ENCODE measurements at regions not wholly inside any gene's neighbourhood (a gene's known extent, or its start where the extent isn't known, plus 50 kb on each side); places are given as distances from the start of the nearest gene placed in this dataset.

GRCh38 chr16:55047331-55047730, 116.7 kb downstream of the IRX5 start:
- TF ChIP-seq CTCF (IDR thresholded peaks at IDR 0.05; ENCODE audit: low read depth, low read length, missing control alignments): no peak
- in situ Hi-C loops (cut with HindIII; ENCODE audit: low sequenced_read_pairs): loop anchor here (10.0 kb wide), 1 partner anchor 47 kb away; no protein-coding TSS in a partner anchor
- DNase-seq (ENCODE audit: low read depth): no peak
- no peak overlapping the region for H3K4me3 ChIP-seq (ENCODE audit: low read depth, low read length)

GRCh38 chr16:55047903-55048497, 117.3 kb downstream of the IRX5 start:
- in situ Hi-C loops (cut with HindIII; ENCODE audit: low sequenced_read_pairs): loop anchor here (10.0 kb wide), 1 partner anchor 47 kb away; no protein-coding TSS in a partner anchor
- H3K4me3 ChIP-seq (ENCODE audit: low read depth, low read length): no peak overlapping the region
- no peak for DNase-seq (ENCODE audit: low read depth)
- no peak for TF ChIP-seq CTCF (IDR thresholded peaks at IDR 0.05; ENCODE audit: low read depth, low read length, missing control alignments)

GRCh38 chr16:55048745-55049144, 118.1 kb downstream of the IRX5 start:
- DNase-seq (ENCODE audit: low read depth): no peak
- no peak overlapping the region for H3K4me3 ChIP-seq (ENCODE audit: low read depth, low read length)
- peak; percentile 7 for TF ChIP-seq CTCF (IDR thresholded peaks at IDR 0.05; ENCODE audit: low read depth, low read length, missing control alignments)
- in situ Hi-C loops (cut with HindIII; ENCODE audit: low sequenced_read_pairs): loop anchor here (10.0 kb wide), 1 partner anchor 46 kb away; no protein-coding TSS in a partner anchor

DNA sequence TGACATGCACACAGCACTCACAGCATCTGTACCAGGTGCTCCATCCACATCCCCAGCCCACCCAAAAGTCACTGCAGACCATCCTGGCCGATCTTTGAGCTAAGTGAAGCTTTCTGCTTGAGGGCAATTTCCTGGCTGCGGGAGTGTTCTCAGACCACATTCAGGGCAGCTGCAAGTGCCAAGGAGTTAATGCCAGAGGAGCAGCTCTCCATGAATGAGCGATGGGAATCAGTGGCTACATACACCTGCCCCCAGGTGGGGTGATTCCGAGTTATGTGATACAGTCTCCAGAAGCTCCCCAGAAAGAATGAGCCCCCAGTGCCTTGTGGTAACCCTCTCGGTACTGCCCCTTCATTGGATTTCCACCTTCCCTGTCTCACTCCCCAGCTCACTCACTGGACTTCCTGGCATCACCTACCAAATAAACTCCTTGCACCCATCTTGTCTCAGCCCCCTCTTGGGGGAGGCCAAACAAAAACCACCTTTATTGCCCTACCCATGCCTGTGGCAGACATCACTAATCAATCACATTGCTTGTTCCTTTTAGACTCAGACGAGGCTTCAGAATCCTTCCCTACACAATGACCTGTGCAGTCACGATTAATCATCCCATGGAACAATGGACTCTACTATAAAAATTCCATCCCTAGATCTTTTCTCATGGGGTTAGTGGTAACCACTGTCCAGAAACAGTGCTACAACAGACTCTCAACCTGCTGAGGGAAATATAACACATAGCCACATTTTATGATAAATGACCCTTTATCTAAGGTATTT, 121.1 kb downstream of the IRX5 start:
- in situ Hi-C loops (cut with HindIII; ENCODE audit: low sequenced_read_pairs): no loop called here
- no peak for TF ChIP-seq CTCF (IDR thresholded peaks at IDR 0.05; ENCODE audit: low read depth, low read length, missing control alignments)
- DNase-seq (ENCODE audit: low read depth): no peak
- H3K4me3 ChIP-seq (ENCODE audit: low read depth, low read length): no peak overlapping the region

- DNase-seq (ENCODE audit: low read depth): no peak
- no peak overlapping the region for H3K4me3 ChIP-seq (ENCODE audit: low read depth, low read length)
- TF ChIP-seq CTCF (IDR thresholded peaks at IDR 0.05; ENCODE audit: low read depth, low read length, missing control alignments): no peak
- in situ Hi-C loops (cut with HindIII; ENCODE audit: low sequenced_read_pairs): no loop called here
Measured at GRCh38 chr16:55052348-55052734, 121.7 kb downstream of the IRX5 start.

DNA sequence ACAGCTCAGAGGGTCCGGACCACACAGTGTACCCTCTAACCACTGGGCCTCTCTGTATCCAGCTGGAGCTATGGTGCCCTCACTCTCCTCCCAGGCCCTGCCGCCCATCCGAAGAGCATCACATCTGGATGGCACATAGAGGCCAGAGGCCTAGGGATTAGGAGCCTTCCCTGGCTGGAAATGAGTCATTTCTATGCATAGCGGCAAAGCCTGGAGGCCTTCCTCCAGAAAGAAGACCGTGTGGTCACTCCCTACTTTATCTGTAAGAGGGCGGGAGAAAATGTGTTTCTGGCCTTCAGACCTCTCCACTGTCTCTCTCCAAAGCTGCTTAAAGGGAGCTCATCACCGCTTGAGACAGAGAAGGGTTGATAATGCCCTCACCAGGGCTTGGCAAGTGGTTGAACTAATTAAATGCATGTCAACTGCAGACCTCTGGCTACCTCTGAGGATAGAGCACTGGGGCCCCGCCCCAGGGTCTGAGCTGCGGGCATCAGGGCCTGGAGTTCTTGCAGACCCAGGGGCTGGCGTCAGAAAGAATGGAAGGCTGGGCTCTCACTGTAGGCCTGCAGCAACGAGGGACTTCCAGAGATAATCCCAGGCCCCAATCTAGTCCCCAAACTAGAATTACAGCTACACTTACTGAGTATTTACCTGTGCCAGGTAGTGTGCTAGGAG, 122.2 kb downstream of the IRX5 start:
- DNase-seq (ENCODE audit: low read depth): no peak
- H3K4me3 ChIP-seq (ENCODE audit: low read depth, low read length): no peak overlapping the region
- in situ Hi-C loops (cut with HindIII; ENCODE audit: low sequenced_read_pairs): no loop called here
- TF ChIP-seq CTCF (IDR thresholded peaks at IDR 0.05; ENCODE audit: low read depth, low read length, missing control alignments): no peak

All from astrocyte of the cerebellum (primary cell).